IMR-90 (cell line): ENCODE measurements at regions not wholly inside any gene's neighbourhood (a gene's known extent, or its start where the extent isn't known, plus 50 kb on each side); places are given as distances from the start of the nearest gene placed in this dataset.

ENCODE experiments used
- ATAC-seq: fragments of 200-7000 bp; cut with Tn5 transposase; 2 replicates; pipeline ENCODE4 v1.9.1; 2020; ENCODE audit warnings: low read depth, mild to moderate bottlenecking, moderate library complexity
- BruUV-seq: library from RNA; stranded (reverse); fragments of 400-500 nt; replicated peaks from 2 replicates; lab custom pipeline; 2021; lab: Mats Ljungman, UMichigan
- CTCF ChIA-PET: fragments of 300-600 bp; formaldehyde crosslinking; extraction: SDS; loops from one replicate; lab custom pipeline; 2021; ENCODE audit warnings: antibody characterized with exemption; lab: Yijun Ruan, JAX
- POLR2A ChIA-PET: fragments of 300-600 bp; sonication (Branson Sonifier 250); formaldehyde crosslinking; loops from one replicate; lab custom pipeline; 2022; ENCODE audit warnings: antibody characterized with exemption; ENCODE audit not compliant: unreplicated experiment; lab: Charles Lee
- DNase-seq: peaks from one replicate; pipeline ENCODE4 v3.0.0; 2013
- H2AFZ ChIP-seq: replicated peaks from 2 replicates; pipeline ENCODE3; 2013; ENCODE audit warnings: low read length, mild to moderate bottlenecking; ENCODE audit not compliant: poor library complexity
- H2AK5ac ChIP-seq: 2 replicates; pipeline ENCODE4 v1.6.1; 2013; ENCODE audit warnings: low read depth, low read length, inconsistent platforms
- H2AK9ac ChIP-seq: replicated peaks from 2 replicates; pipeline ENCODE3; 2013; ENCODE audit warnings: mild to moderate bottlenecking, low read depth, low read length, moderate library complexity; ENCODE audit not compliant: poor library complexity
- H2BK120ac ChIP-seq: 2 replicates; pipeline ENCODE4 v1.6.1; 2013; ENCODE audit warnings: low read depth, low read length, inconsistent platforms
- H2BK15ac ChIP-seq: 3 replicates; pipeline ENCODE4 v1.6.1; 2013; ENCODE audit warnings: low read depth, low read length, inconsistent platforms
- H2BK20ac ChIP-seq: 2 replicates; pipeline ENCODE4 v1.6.1; 2013; ENCODE audit warnings: low read depth, mild to moderate bottlenecking, inconsistent platforms, low read length, moderate library complexity
- H2BK5ac ChIP-seq: 2 replicates; pipeline ENCODE4 v1.6.1; 2013; ENCODE audit warnings: mild to moderate bottlenecking, low read depth, low read length, inconsistent platforms; ENCODE audit not compliant: poor library complexity, severe bottlenecking
- H3K14ac ChIP-seq: replicated peaks from 2 replicates; pipeline ENCODE4 v1.6.1; 2013; ENCODE audit warnings: low read depth, low read length, inconsistent platforms
- H3K18ac ChIP-seq: 2 replicates; pipeline ENCODE4 v1.6.1; 2013; ENCODE audit warnings: low read depth, low read length, control low read depth
- H3K23ac ChIP-seq: 2 replicates; pipeline ENCODE4 v1.6.1; 2013; ENCODE audit warnings: low read depth, low read length, inconsistent platforms
- H3K27ac ChIP-seq: 2 replicates; pipeline ENCODE4 v1.5.1; 2013; ENCODE audit warnings: mild to moderate bottlenecking, control low read depth, low read length; ENCODE audit not compliant: insufficient read depth
- H3K27me3 ChIP-seq: 2 replicates; pipeline ENCODE4 v1.6.1; 2013; ENCODE audit warnings: low read length; ENCODE audit not compliant: control insufficient read depth, insufficient read depth
- H3K36me3 ChIP-seq: 2 replicates; pipeline ENCODE4 v1.6.1; 2013; ENCODE audit warnings: low read length, mixed read lengths; ENCODE audit not compliant: control insufficient read depth, insufficient read depth
- H3K4ac ChIP-seq: 2 replicates; pipeline ENCODE4 v1.6.1; 2013; ENCODE audit warnings: low read depth, low read length, inconsistent platforms
- H3K4me1 ChIP-seq: 2 replicates; pipeline ENCODE4 v1.6.1; 2013; ENCODE audit warnings: low read length, mixed read lengths; ENCODE audit not compliant: control insufficient read depth, insufficient read depth
- H3K4me2 ChIP-seq: 2 replicates; pipeline ENCODE4 v1.6.1; 2013; ENCODE audit warnings: low read depth, mild to moderate bottlenecking, control low read depth, low read length, moderate library complexity
- H3K4me3 ChIP-seq: 2 replicates; pipeline ENCODE4 v1.5.1; 2013; ENCODE audit warnings: low read depth, mild to moderate bottlenecking, control low read depth, low read length, moderate library complexity; ENCODE audit not compliant: insufficient read depth
- H3K56ac ChIP-seq: 2 replicates; pipeline ENCODE4 v1.6.1; 2013; ENCODE audit warnings: low read length, inconsistent platforms; ENCODE audit not compliant: insufficient read depth; ENCODE audit errors: extremely low read depth
- H3K79me1 ChIP-seq, 2 experiments: 2 replicates each; pipeline ENCODE4 v1.6.1; 2013; ENCODE audit warnings: low read length in 2 of 2, inconsistent platforms in 1 of 2, low read depth in 1 of 2
- H3K9ac ChIP-seq: 2 replicates; pipeline ENCODE4 v1.6.1; 2013; ENCODE audit warnings: low read depth, low read length, control low read depth
- H3K9me1 ChIP-seq: 2 replicates; pipeline ENCODE4 v1.6.1; 2013; ENCODE audit warnings: low read length, inconsistent platforms; ENCODE audit not compliant: insufficient read depth
- H3K9me3 ChIP-seq: 2 replicates; pipeline ENCODE4 v1.6.1; 2013; ENCODE audit warnings: low read length; ENCODE audit not compliant: control insufficient read depth, insufficient read depth
- H4K20me1 ChIP-seq: 2 replicates; pipeline ENCODE4 v1.6.1; 2013; ENCODE audit warnings: low read length, inconsistent platforms; ENCODE audit not compliant: insufficient read depth
- H4K5ac ChIP-seq: 2 replicates; pipeline ENCODE4 v1.6.1; 2013; ENCODE audit warnings: mild to moderate bottlenecking, low read depth, low read length, control low read depth
- H4K8ac ChIP-seq, 2 experiments: 2 replicates each; pipeline ENCODE4 v1.6.1; 2013; ENCODE audit warnings: low read depth in 2 of 2, low read length in 2 of 2, control low read depth in 1 of 2, inconsistent platforms in 1 of 2
- H4K91ac ChIP-seq: 2 replicates; pipeline ENCODE4 v1.6.1; 2013; ENCODE audit warnings: low read depth, low read length, inconsistent platforms; ENCODE audit not compliant: insufficient read depth
- BHLHE40 ChIP-seq: fragments of 150-350 bp; IDR thresholded peaks from 2 replicates; pipeline ENCODE4 v1.6.1; 2016; ENCODE audit warnings: mild to moderate bottlenecking, low read depth, low read length
- CHD1 ChIP-seq: IDR thresholded peaks from 2 replicates; pipeline ENCODE4 v1.6.1; 2012; ENCODE audit warnings: low read depth, low read length, improper control_type of control experiment
- ELK1 ChIP-seq: fragments of 150-350 bp; IDR thresholded peaks from 2 replicates; pipeline ENCODE4 v1.6.1; 2016; ENCODE audit warnings: low read depth, mild to moderate bottlenecking, low read length, moderate library complexity, borderline replicate concordance
- MAFK ChIP-seq: IDR thresholded peaks from 2 replicates; pipeline ENCODE4 v1.6.1; 2012; ENCODE audit warnings: low read depth, low read length, improper control_type of control experiment
- MAZ ChIP-seq: IDR thresholded peaks from 2 replicates; pipeline ENCODE4 v1.6.1; 2012; ENCODE audit warnings: low read depth, mild to moderate bottlenecking, low read length, improper control_type of control experiment, moderate library complexity, borderline replicate concordance
- MXI1 ChIP-seq: IDR thresholded peaks from 2 replicates; pipeline ENCODE4 v1.6.1; 2012; ENCODE audit warnings: low read depth, mild to moderate bottlenecking, low read length, moderate library complexity, borderline replicate concordance
- RAD21 ChIP-seq: IDR thresholded peaks from 2 replicates; pipeline ENCODE4 v1.6.1; 2012; ENCODE audit warnings: low read length, improper control_type of control experiment
- RCOR1 ChIP-seq: IDR thresholded peaks from 2 replicates; pipeline ENCODE4 v1.6.1; 2012; ENCODE audit warnings: mild to moderate bottlenecking, low read length, improper control_type of control experiment; ENCODE audit not compliant: insufficient replicate concordance
- SMC3 ChIP-seq: fragments of 150-350 bp; IDR thresholded peaks from 2 replicates; pipeline ENCODE4 v1.6.1; 2016; ENCODE audit warnings: low read depth, mild to moderate bottlenecking, antibody characterized with exemption, low read length, moderate library complexity
- WGBS, 2 experiments: methylation state at CpG; one replicate each; pipeline versions ENCODE4 v1.1.5 to v1.1.7; 2013; ENCODE audit warnings: missing lambda C conversion rate in 2 of 2; ENCODE audit not compliant: insufficient read length in 1 of 2; ENCODE audit errors: extremely low coverage in 2 of 2; 5-methylcytosine and 5-hydroxymethylcytosine counted together
- dilution Hi-C: fragments of 300-500 bp; cut with HindIII; formaldehyde crosslinking; loops from one replicate; pipeline ENCODE4 v1.14.3; 2018; ENCODE audit warnings: low sequenced_read_pairs; ENCODE audit not compliant: unreplicated experiment
- in situ Hi-C: fragments of 300-500 bp; cut with MboI; formaldehyde crosslinking; loops from 3 replicates; pipeline ENCODE4 v1.14.3; 2019; ENCODE audit warnings: low sequenced_read_pairs, inconsistent platforms, mixed read lengths
- intact Hi-C: fragments of 100-400 bp; cut with micrococcal nuclease; formaldehyde crosslinking; loops from 2 replicates; pipeline ENCODE4 v1.10.0; 2022
- TF ChIP-seq, protein P1 (sequence below): fragments of 150-350 bp; IDR thresholded peaks from 2 replicates; pipeline ENCODE4 v1.6.1; 2017; ENCODE audit warnings: mild to moderate bottlenecking, antibody characterized with exemption, low read length, low read depth

- no peak overlapping the region for H2BK5ac ChIP-seq
- no peak overlapping the region for H3K14ac ChIP-seq
- no peak overlapping the region for H3K4ac ChIP-seq
- H3K27me3 ChIP-seq = no peaks in the 10 kb centered on the region
- no peak overlapping the region for H3K56ac ChIP-seq
- H4K20me1 ChIP-seq = no peaks in the 10 kb centered on the region
- no peak for ATAC-seq
- TF ChIP-seq BHLHE40 (no peak), MXI1 (no peak), RCOR1 (no peak), MAFK (no peak), RAD21 (no peak), SMC3 (no peak), MAZ (no peak), ELK1 (no peak), CHD1 (no peak)
- TF ChIP-seq, protein P1, sequence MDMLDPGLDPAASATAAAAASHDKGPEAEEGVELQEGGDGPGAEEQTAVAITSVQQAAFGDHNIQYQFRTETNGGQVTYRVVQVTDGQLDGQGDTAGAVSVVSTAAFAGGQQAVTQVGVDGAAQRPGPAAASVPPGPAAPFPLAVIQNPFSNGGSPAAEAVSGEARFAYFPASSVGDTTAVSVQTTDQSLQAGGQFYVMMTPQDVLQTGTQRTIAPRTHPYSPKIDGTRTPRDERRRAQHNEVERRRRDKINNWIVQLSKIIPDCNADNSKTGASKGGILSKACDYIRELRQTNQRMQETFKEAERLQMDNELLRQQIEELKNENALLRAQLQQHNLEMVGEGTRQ = no peak
- no peak overlapping the region for H4K8ac ChIP-seq
- H2AK9ac ChIP-seq = no peak overlapping the region
- no peaks in the 10 kb centered on the region for H3K4me1 ChIP-seq
- no peak overlapping the region for H3K9ac ChIP-seq
- H3K18ac ChIP-seq = no peak overlapping the region
- H2BK15ac ChIP-seq = no peak overlapping the region
- H3K23ac ChIP-seq = no peak overlapping the region
- in situ Hi-C loops (no loop called here), intact Hi-C loops (loop anchor here (5.0 kb wide), 1 partner anchor 604 kb away; no protein-coding TSS in a partner anchor), dilution Hi-C loops (no loop called here)
- BruUV-seq = no TSS peak
- H2AK5ac ChIP-seq = no peak overlapping the region
- no peaks in the 10 kb centered on the region for H3K79me1 ChIP-seq
- no peak overlapping the region for H4K5ac ChIP-seq
- H3K4me2 ChIP-seq = no peak overlapping the region
- POLR2A ChIA-PET = no interaction called here
- H2BK20ac ChIP-seq = no peak overlapping the region
- no peak overlapping the region for H3K27ac ChIP-seq
- no CpG with 5 or more reads among the region's 5 CpGs for WGBS, 2 experiments
- peaks cover 10% of the 10 kb centered on the region; the same call in 1 of the 2 replicates for H3K9me3 ChIP-seq
- CTCF ChIA-PET = no interaction called here
- H3K4me3 ChIP-seq = no peak overlapping the region
- no peak overlapping the region for H4K91ac ChIP-seq
- H3K36me3 ChIP-seq = no peaks in the 10 kb centered on the region
- H3K9me1 ChIP-seq = no peaks in the 10 kb centered on the region
- no peak overlapping the region for H2AFZ ChIP-seq
- no peak for DNase-seq
- no peak overlapping the region for H2BK120ac ChIP-seq
Observed at GRCh38 chr5:166963596-166963995, 1327.8 kb upstream of the WWC1 start.
